ENCODE measurements at regions not wholly inside any gene's neighbourhood (a gene's known extent, or its start where the extent isn't known, plus 50 kb on each side); places are given as distances from the start of the nearest gene placed in this dataset.

- Histone ChIP-seq H3K27me3 (ENCODE audit: low read depth, low read length) (no peaks in the 10 kb centered on the region), H3K36me3 (replicated peaks; ENCODE audit: low read depth, low read length) (no peaks in the 10 kb centered on the region), H3K79me2 (ENCODE audit: low read length) (no peaks in the 10 kb centered on the region), H3K4me1 (ENCODE audit: low read length) (no peaks in the 10 kb centered on the region), H3K4me2 (ENCODE audit: low read length) (no peak overlapping the region), H3K27ac (ENCODE audit: low read length) (no peak overlapping the region), H4K20me1 (ENCODE audit: insufficient read depth, low read length) (no peaks in the 10 kb centered on the region), H2AFZ (ENCODE audit: low read depth, low read length) (no peak overlapping the region), H3K9me3 (ENCODE audit: insufficient read depth, low read length) (no peaks in the 10 kb centered on the region), H3K4me3 (ENCODE audit: low read length) (no peak overlapping the region), H3K9ac (ENCODE audit: low read length) (no peak overlapping the region)
- TF ChIP-seq EZH2phosphoT487 (IDR thresholded peaks at IDR 0.05; ENCODE audit: low read depth), result no peak
- TF ChIP-seq CTCF (IDR thresholded peaks at IDR 0.05; ENCODE audit: low read depth, low read length), result no peak
Observed at GRCh38 chr2:122908159-122908558, 1116.9 kb upstream of the CNTNAP5 start.

GRCh38 chr2:122927197-122927596 lies 1097.9 kb upstream of the CNTNAP5 start:
- Histone ChIP-seq H3K9me3 (ENCODE audit: insufficient read depth, low read length) (no peaks in the 10 kb centered on the region), H3K27me3 (ENCODE audit: low read depth, low read length) (no peaks in the 10 kb centered on the region), H3K4me1 (ENCODE audit: low read length) (peaks cover 14% of the 10 kb centered on the region), H3K4me2 (ENCODE audit: low read length) (no peak overlapping the region), H2AFZ (ENCODE audit: low read depth, low read length) (no peak overlapping the region), H3K79me2 (ENCODE audit: low read length) (no peaks in the 10 kb centered on the region), H4K20me1 (ENCODE audit: insufficient read depth, low read length) (no peaks in the 10 kb centered on the region), H3K9ac (ENCODE audit: low read length) (no peak overlapping the region), H3K27ac (ENCODE audit: low read length) (no peak overlapping the region), H3K36me3 (replicated peaks; ENCODE audit: low read depth, low read length) (no peaks in the 10 kb centered on the region), H3K4me3 (ENCODE audit: low read length) (no peak overlapping the region)
- TF ChIP-seq EZH2phosphoT487 (IDR thresholded peaks at IDR 0.05; ENCODE audit: low read depth), result no peak

- Histone ChIP-seq H3K27me3 (ENCODE audit: low read depth, low read length) (no peaks in the 10 kb centered on the region), H4K20me1 (ENCODE audit: insufficient read depth, low read length) (no peaks in the 10 kb centered on the region), H3K36me3 (replicated peaks; ENCODE audit: low read depth, low read length) (no peaks in the 10 kb centered on the region), H2AFZ (ENCODE audit: low read depth, low read length) (no peak overlapping the region), H3K79me2 (ENCODE audit: low read length) (no peaks in the 10 kb centered on the region), H3K4me1 (ENCODE audit: low read length) (peaks cover 14% of the 10 kb centered on the region), H3K4me2 (ENCODE audit: low read length) (no peak overlapping the region), H3K27ac (ENCODE audit: low read length) (no peak overlapping the region), H3K9me3 (ENCODE audit: insufficient read depth, low read length) (no peaks in the 10 kb centered on the region), H3K9ac (ENCODE audit: low read length) (no peak overlapping the region), H3K4me3 (ENCODE audit: low read length) (no peak overlapping the region)
- TF ChIP-seq CTCF (IDR thresholded peaks at IDR 0.05; ENCODE audit: low read depth, low read length) (no peak), EZH2phosphoT487 (IDR thresholded peaks at IDR 0.05; ENCODE audit: low read depth) (no peak)
Observed at GRCh38 chr2:122927710-122928557, 1097.2 kb upstream of the CNTNAP5 start.

- Histone ChIP-seq H3K9ac (ENCODE audit: low read length) (no peak overlapping the region), H4K20me1 (ENCODE audit: insufficient read depth, low read length) (no peaks in the 10 kb centered on the region), H3K36me3 (replicated peaks; ENCODE audit: low read depth, low read length) (no peaks in the 10 kb centered on the region), H3K9me3 (ENCODE audit: insufficient read depth, low read length) (no peaks in the 10 kb centered on the region), H3K4me1 (ENCODE audit: low read length) (peaks cover 14% of the 10 kb centered on the region), H3K79me2 (ENCODE audit: low read length) (no peaks in the 10 kb centered on the region), H3K27me3 (ENCODE audit: low read depth, low read length) (no peaks in the 10 kb centered on the region), H3K4me2 (ENCODE audit: low read length) (no peak overlapping the region), H3K27ac (ENCODE audit: low read length) (no peak overlapping the region), H3K4me3 (ENCODE audit: low read length) (no peak overlapping the region), H2AFZ (ENCODE audit: low read depth, low read length) (no peak overlapping the region)
- TF ChIP-seq EZH2phosphoT487 (IDR thresholded peaks at IDR 0.05; ENCODE audit: low read depth) (no peak), CTCF (IDR thresholded peaks at IDR 0.05; ENCODE audit: low read depth, low read length) (no peak)
Observed at GRCh38 chr2:122929347-122929746, 1095.7 kb upstream of the CNTNAP5 start.

Measured in OCI-LY3 (cell line).